A549 (cell line): ENCODE measurements at regions not wholly inside any gene's neighbourhood (a gene's known extent, or its start where the extent isn't known, plus 50 kb on each side); places are given as distances from the start of the nearest gene placed in this dataset.

Experiments used
- CEBPB ChIP-seq, 2 experiments: fragments of >200 bp in 1 of 2; sonication (Bioruptor Twin) in 1 of 2; formaldehyde crosslinking in 1 of 2; IDR thresholded peaks; 2 replicates each; pipeline ENCODE4 v1.6.1; 2012 to 2016
- CTCF ChIP-seq: fragments of >200 bp; sonication (Bioruptor Twin); formaldehyde crosslinking; IDR thresholded peaks from 3 replicates; pipeline ENCODE4 v1.5.1; 2016
- E2F6 ChIP-seq: IDR thresholded peaks from 2 replicates; pipeline ENCODE4 v1.6.1; 2012; ENCODE audit warnings: low read depth, borderline replicate concordance
- EP300 ChIP-seq, 2 experiments: fragments of >200 bp; sonication (Bioruptor Twin); formaldehyde crosslinking; IDR thresholded peaks; 2 replicates in 1 of 2; 3 replicates in 1 of 2; pipeline ENCODE4 v1.6.1; 2016 to 2017
- GATA3 ChIP-seq: IDR thresholded peaks from 2 replicates; pipeline ENCODE4 v1.6.1; 2012; ENCODE audit warnings: borderline replicate concordance
- POLR2A ChIP-seq: IDR thresholded peaks from 2 replicates; pipeline ENCODE4 v1.6.1; 2012; ENCODE audit warnings: mild to moderate bottlenecking, low read length
- RAD21 ChIP-seq, 2 experiments: fragments of >200 bp in 1 of 2; sonication (Bioruptor Twin) in 1 of 2; formaldehyde crosslinking in 1 of 2; IDR thresholded peaks in 1 of 2; conservative IDR thresholded peaks in 1 of 2; 2 replicates in 1 of 2; 3 replicates in 1 of 2; pipeline ENCODE4 v1.6.1; 2012 to 2018; ENCODE audit warnings: inconsistent platforms in 1 of 2
- RCOR1 ChIP-seq: fragments of 150-350 bp; IDR thresholded peaks from 2 replicates; pipeline ENCODE4 v1.6.1; 2014; ENCODE audit warnings: antibody characterized with exemption, low read length, low read depth
- RFX5 ChIP-seq: fragments of 450-650 bp; IDR thresholded peaks from 2 replicates; pipeline ENCODE4 v1.7.1; 2014; ENCODE audit warnings: antibody characterized with exemption, mild to moderate bottlenecking, moderate library complexity
- SMC3 ChIP-seq: fragments of >200 bp; sonication (Bioruptor Twin); formaldehyde crosslinking; IDR thresholded peaks from 3 replicates; pipeline ENCODE4 v1.6.1; 2018; ENCODE audit warnings: inconsistent platforms
- USF2 ChIP-seq: fragments of 450-650 bp; IDR thresholded peaks from 2 replicates; pipeline ENCODE4 v1.6.1; 2014; ENCODE audit warnings: antibody characterized with exemption

- TF ChIP-seq CTCF (no peak), RAD21 (conservative IDR thresholded peaks at IDR 0.05 in 1 of 2, IDR thresholded peaks at IDR 0.05 in 1 of 2) (no peak), USF2 (no peak), SMC3 (no peak), CEBPB (IDR thresholded peaks at IDR 0.05) (no peak), POLR2A (no peak), RFX5 (no peak), E2F6 (no peak), RCOR1 (no peak), GATA3 (no peak), EP300 (IDR thresholded peaks at IDR 0.05) (no peak)
Measured at GRCh38 chr5:144102979-144103378, 67.5 kb downstream of the YIPF5 start.
